IMR-90 (cell line): ENCODE measurements at regions not wholly inside any gene's neighbourhood (a gene's known extent, or its start where the extent isn't known, plus 50 kb on each side); places are given as distances from the start of the nearest gene placed in this dataset.

ENCODE experiments used
- ATAC-seq: fragments of 200-7000 bp; cut with Tn5 transposase; 2 replicates; pipeline ENCODE4 v1.9.1; 2020; ENCODE audit warnings: low read depth, mild to moderate bottlenecking, moderate library complexity
- BruUV-seq: library from RNA; stranded (reverse); fragments of 400-500 nt; replicated peaks from 2 replicates; lab custom pipeline; 2021; lab: Mats Ljungman, UMichigan
- CTCF ChIA-PET: fragments of 300-600 bp; formaldehyde crosslinking; extraction: SDS; loops from one replicate; lab custom pipeline; 2021; ENCODE audit warnings: antibody characterized with exemption; lab: Yijun Ruan, JAX
- POLR2A ChIA-PET: fragments of 300-600 bp; sonication (Branson Sonifier 250); formaldehyde crosslinking; loops from one replicate; lab custom pipeline; 2022; ENCODE audit warnings: antibody characterized with exemption; ENCODE audit not compliant: unreplicated experiment; lab: Charles Lee
- DNase-seq: peaks from one replicate; pipeline ENCODE4 v3.0.0; 2013
- H2AFZ ChIP-seq: replicated peaks from 2 replicates; pipeline ENCODE3; 2013; ENCODE audit warnings: low read length, mild to moderate bottlenecking; ENCODE audit not compliant: poor library complexity
- H2AK5ac ChIP-seq: 2 replicates; pipeline ENCODE4 v1.6.1; 2013; ENCODE audit warnings: low read depth, low read length, inconsistent platforms
- H2AK9ac ChIP-seq: replicated peaks from 2 replicates; pipeline ENCODE3; 2013; ENCODE audit warnings: mild to moderate bottlenecking, low read depth, low read length, moderate library complexity; ENCODE audit not compliant: poor library complexity
- H2BK120ac ChIP-seq: 2 replicates; pipeline ENCODE4 v1.6.1; 2013; ENCODE audit warnings: low read depth, low read length, inconsistent platforms
- H2BK15ac ChIP-seq: 3 replicates; pipeline ENCODE4 v1.6.1; 2013; ENCODE audit warnings: low read depth, low read length, inconsistent platforms
- H2BK20ac ChIP-seq: 2 replicates; pipeline ENCODE4 v1.6.1; 2013; ENCODE audit warnings: low read depth, mild to moderate bottlenecking, inconsistent platforms, low read length, moderate library complexity
- H2BK5ac ChIP-seq: 2 replicates; pipeline ENCODE4 v1.6.1; 2013; ENCODE audit warnings: mild to moderate bottlenecking, low read depth, low read length, inconsistent platforms; ENCODE audit not compliant: poor library complexity, severe bottlenecking
- H3K14ac ChIP-seq: replicated peaks from 2 replicates; pipeline ENCODE4 v1.6.1; 2013; ENCODE audit warnings: low read depth, low read length, inconsistent platforms
- H3K18ac ChIP-seq: 2 replicates; pipeline ENCODE4 v1.6.1; 2013; ENCODE audit warnings: low read depth, low read length, control low read depth
- H3K23ac ChIP-seq: 2 replicates; pipeline ENCODE4 v1.6.1; 2013; ENCODE audit warnings: low read depth, low read length, inconsistent platforms
- H3K27ac ChIP-seq: 2 replicates; pipeline ENCODE4 v1.5.1; 2013; ENCODE audit warnings: mild to moderate bottlenecking, control low read depth, low read length; ENCODE audit not compliant: insufficient read depth
- H3K27me3 ChIP-seq: 2 replicates; pipeline ENCODE4 v1.6.1; 2013; ENCODE audit warnings: low read length; ENCODE audit not compliant: control insufficient read depth, insufficient read depth
- H3K36me3 ChIP-seq: 2 replicates; pipeline ENCODE4 v1.6.1; 2013; ENCODE audit warnings: low read length, mixed read lengths; ENCODE audit not compliant: control insufficient read depth, insufficient read depth
- H3K4ac ChIP-seq: 2 replicates; pipeline ENCODE4 v1.6.1; 2013; ENCODE audit warnings: low read depth, low read length, inconsistent platforms
- H3K4me1 ChIP-seq: 2 replicates; pipeline ENCODE4 v1.6.1; 2013; ENCODE audit warnings: low read length, mixed read lengths; ENCODE audit not compliant: control insufficient read depth, insufficient read depth
- H3K4me2 ChIP-seq: 2 replicates; pipeline ENCODE4 v1.6.1; 2013; ENCODE audit warnings: low read depth, mild to moderate bottlenecking, control low read depth, low read length, moderate library complexity
- H3K4me3 ChIP-seq: 2 replicates; pipeline ENCODE4 v1.5.1; 2013; ENCODE audit warnings: low read depth, mild to moderate bottlenecking, control low read depth, low read length, moderate library complexity; ENCODE audit not compliant: insufficient read depth
- H3K56ac ChIP-seq: 2 replicates; pipeline ENCODE4 v1.6.1; 2013; ENCODE audit warnings: low read length, inconsistent platforms; ENCODE audit not compliant: insufficient read depth; ENCODE audit errors: extremely low read depth
- H3K79me1 ChIP-seq, 2 experiments: 2 replicates each; pipeline ENCODE4 v1.6.1; 2013; ENCODE audit warnings: low read length in 2 of 2, inconsistent platforms in 1 of 2, low read depth in 1 of 2
- H3K9ac ChIP-seq: 2 replicates; pipeline ENCODE4 v1.6.1; 2013; ENCODE audit warnings: low read depth, low read length, control low read depth
- H3K9me1 ChIP-seq: 2 replicates; pipeline ENCODE4 v1.6.1; 2013; ENCODE audit warnings: low read length, inconsistent platforms; ENCODE audit not compliant: insufficient read depth
- H3K9me3 ChIP-seq: 2 replicates; pipeline ENCODE4 v1.6.1; 2013; ENCODE audit warnings: low read length; ENCODE audit not compliant: control insufficient read depth, insufficient read depth
- H4K20me1 ChIP-seq: 2 replicates; pipeline ENCODE4 v1.6.1; 2013; ENCODE audit warnings: low read length, inconsistent platforms; ENCODE audit not compliant: insufficient read depth
- H4K5ac ChIP-seq: 2 replicates; pipeline ENCODE4 v1.6.1; 2013; ENCODE audit warnings: mild to moderate bottlenecking, low read depth, low read length, control low read depth
- H4K8ac ChIP-seq, 2 experiments: 2 replicates each; pipeline ENCODE4 v1.6.1; 2013; ENCODE audit warnings: low read depth in 2 of 2, low read length in 2 of 2, control low read depth in 1 of 2, inconsistent platforms in 1 of 2
- H4K91ac ChIP-seq: 2 replicates; pipeline ENCODE4 v1.6.1; 2013; ENCODE audit warnings: low read depth, low read length, inconsistent platforms; ENCODE audit not compliant: insufficient read depth
- BHLHE40 ChIP-seq: fragments of 150-350 bp; IDR thresholded peaks from 2 replicates; pipeline ENCODE4 v1.6.1; 2016; ENCODE audit warnings: mild to moderate bottlenecking, low read depth, low read length
- FOS ChIP-seq: fragments of 150-350 bp; IDR thresholded peaks from 2 replicates; pipeline ENCODE4 v1.6.1; 2016; ENCODE audit warnings: low read depth, low read length
- WGBS, 2 experiments: methylation state at CpG; one replicate each; pipeline versions ENCODE4 v1.1.5 to v1.1.7; 2013; ENCODE audit warnings: missing lambda C conversion rate in 2 of 2; ENCODE audit not compliant: insufficient read length in 1 of 2; ENCODE audit errors: extremely low coverage in 2 of 2; 5-methylcytosine and 5-hydroxymethylcytosine counted together
- dilution Hi-C: fragments of 300-500 bp; cut with HindIII; formaldehyde crosslinking; loops from one replicate; pipeline ENCODE4 v1.14.3; 2018; ENCODE audit warnings: low sequenced_read_pairs; ENCODE audit not compliant: unreplicated experiment
- in situ Hi-C: fragments of 300-500 bp; cut with MboI; formaldehyde crosslinking; loops from 3 replicates; pipeline ENCODE4 v1.14.3; 2019; ENCODE audit warnings: low sequenced_read_pairs, inconsistent platforms, mixed read lengths
- intact Hi-C: fragments of 100-400 bp; cut with micrococcal nuclease; formaldehyde crosslinking; loops from 2 replicates; pipeline ENCODE4 v1.10.0; 2022

GRCh38 chr18:35836932-35837331 is 135.5 kb upstream of the RMP24 start:
- no peak overlapping the region for H2BK15ac ChIP-seq
- intact Hi-C loops: no loop called here
- no peak overlapping the region for H3K14ac ChIP-seq
- H3K18ac ChIP-seq: no peak overlapping the region
- H3K4me2 ChIP-seq: no peak overlapping the region
- H3K79me1 ChIP-seq: no peaks in the 10 kb centered on the region
- H3K9me1 ChIP-seq: no peaks in the 10 kb centered on the region
- no peaks in the 10 kb centered on the region for H3K4me1 ChIP-seq
- ChIA-PET POLR2A (no interaction called here), CTCF (no interaction called here)
- no peaks in the 10 kb centered on the region for H4K20me1 ChIP-seq
- in situ Hi-C loops: no loop called here
- no peak overlapping the region for H3K27ac ChIP-seq
- DNase-seq: no peak
- no TSS peak for BruUV-seq
- no peak overlapping the region for H2AK9ac ChIP-seq
- no peak overlapping the region for H3K23ac ChIP-seq
- dilution Hi-C loops: no loop called here
- H2AK5ac ChIP-seq: no peak overlapping the region
- no peak overlapping the region for H4K91ac ChIP-seq
- TF ChIP-seq BHLHE40 (no peak), FOS (no peak)
- H2BK120ac ChIP-seq: no peak overlapping the region
- H3K4me3 ChIP-seq: no peak overlapping the region
- no CpG with 5 or more reads among the region's 2 CpGs for WGBS, 2 experiments
- no peak overlapping the region for H2BK20ac ChIP-seq
- no peak overlapping the region for H4K5ac ChIP-seq
- no peak overlapping the region for H3K56ac ChIP-seq
- no peaks in the 10 kb centered on the region for H3K36me3 ChIP-seq
- no peak overlapping the region for H3K4ac ChIP-seq
- no peak overlapping the region for H3K9ac ChIP-seq
- peaks cover 3% of the 10 kb centered on the region; the same call in 1 of the 2 replicates for H3K9me3 ChIP-seq
- no peak overlapping the region for H2BK5ac ChIP-seq
- no peak overlapping the region for H4K8ac ChIP-seq
- H3K27me3 ChIP-seq: no peaks in the 10 kb centered on the region
- no peak for ATAC-seq
- no peak overlapping the region for H2AFZ ChIP-seq
